ENCODE measurements at regions not wholly inside any gene's neighbourhood (a gene's known extent, or its start where the extent isn't known, plus 50 kb on each side); places are given as distances from the start of the nearest gene placed in this dataset.

DNA sequence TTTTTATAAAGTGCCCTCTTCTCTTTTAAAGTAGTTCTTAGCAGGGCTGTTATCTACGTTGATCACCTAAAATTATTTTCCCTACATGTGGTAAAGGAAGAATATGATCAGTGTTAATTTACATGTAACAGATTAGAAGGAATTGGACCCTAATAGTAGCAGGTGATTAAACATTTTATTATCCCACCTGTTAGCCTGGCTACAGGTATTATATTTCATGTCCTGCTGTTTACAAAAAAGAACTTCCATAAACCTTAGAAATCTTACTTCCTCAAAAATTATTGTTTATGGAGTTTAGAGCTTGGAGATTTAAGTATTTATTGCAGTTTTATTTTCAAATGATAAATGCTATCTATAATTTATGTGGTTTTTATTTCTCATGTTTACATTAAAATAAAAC, 1226.7 kb downstream of the UQCRFS1 start:
- H4K8ac ChIP-seq (replicated peaks; ENCODE audit: insufficient read length, low read depth, low read length), result no peak overlapping the region
- no peaks in the 10 kb centered on the region for H3K4me1 ChIP-seq (ENCODE audit: insufficient read depth, low read length)
- H3K79me2 ChIP-seq (ENCODE audit: insufficient read depth, low read length), result no peaks in the 10 kb centered on the region
- no peak overlapping the region for H2BK12ac ChIP-seq (ENCODE audit: insufficient read length, low read depth, low read length)
- no peak overlapping the region for H2BK20ac ChIP-seq (ENCODE audit: low read depth, low read length, poor library complexity, severe bottlenecking)
- H3K56ac ChIP-seq (ENCODE audit: insufficient read length, low read depth, low read length), result no peak overlapping the region
- H3K9ac ChIP-seq (ENCODE audit: extremely low read depth, insufficient read length, low read length), result no peak overlapping the region
- H3K9me3 ChIP-seq (ENCODE audit: control insufficient read depth, low read depth, low read length), result no peaks in the 10 kb centered on the region
- H3K23me2 ChIP-seq (ENCODE audit: insufficient read length, low read depth, low read length, poor library complexity, severe bottlenecking), result no peaks in the 10 kb centered on the region
- no peaks in the 10 kb centered on the region for H3K36me3 Mint-ChIP-seq (ENCODE audit: insufficient read depth in 1 of 3, low read depth in 3 of 3)
- H3K27ac ChIP-seq (ENCODE audit: insufficient read length, low read depth, low read length), result no peak overlapping the region
- H4K5ac ChIP-seq (ENCODE audit: insufficient read length, low read depth, low read length), result no peak overlapping the region
- no peak overlapping the region for H2BK120ac ChIP-seq (ENCODE audit: low read depth, low read length, poor library complexity, severe bottlenecking)
- H4K91ac ChIP-seq (ENCODE audit: insufficient read length, low read depth, low read length), result no peak overlapping the region
- no peaks in the 10 kb centered on the region for H3K79me1 ChIP-seq (ENCODE audit: insufficient read depth, low read depth, low read length, poor library complexity, severe bottlenecking)
- no peak overlapping the region for H3T11ph ChIP-seq (ENCODE audit: low read length)
- H3K23ac ChIP-seq (ENCODE audit: insufficient read length, low read depth, low read length), result no peak overlapping the region
- no peaks in the 10 kb centered on the region for H3K27me3 ChIP-seq (ENCODE audit: insufficient read depth, low read length)
- H3K4me1 Mint-ChIP-seq, result peaks cover 0 to 2% of the 10 kb centered on the region in 2 experiments; a peak in 1 of 4 replicates
- H3K9me3 Mint-ChIP-seq, result no peaks in the 10 kb centered on the region
- no peak overlapping the region for H3K4me2 ChIP-seq (ENCODE audit: insufficient read depth, insufficient read length, low read length)
- H4K20me1 ChIP-seq (ENCODE audit: control insufficient read depth, insufficient read depth, insufficient read length), result no peaks in the 10 kb centered on the region
- no peak overlapping the region for H3K27ac Mint-ChIP-seq
- TF ChIP-seq, protein P1, sequence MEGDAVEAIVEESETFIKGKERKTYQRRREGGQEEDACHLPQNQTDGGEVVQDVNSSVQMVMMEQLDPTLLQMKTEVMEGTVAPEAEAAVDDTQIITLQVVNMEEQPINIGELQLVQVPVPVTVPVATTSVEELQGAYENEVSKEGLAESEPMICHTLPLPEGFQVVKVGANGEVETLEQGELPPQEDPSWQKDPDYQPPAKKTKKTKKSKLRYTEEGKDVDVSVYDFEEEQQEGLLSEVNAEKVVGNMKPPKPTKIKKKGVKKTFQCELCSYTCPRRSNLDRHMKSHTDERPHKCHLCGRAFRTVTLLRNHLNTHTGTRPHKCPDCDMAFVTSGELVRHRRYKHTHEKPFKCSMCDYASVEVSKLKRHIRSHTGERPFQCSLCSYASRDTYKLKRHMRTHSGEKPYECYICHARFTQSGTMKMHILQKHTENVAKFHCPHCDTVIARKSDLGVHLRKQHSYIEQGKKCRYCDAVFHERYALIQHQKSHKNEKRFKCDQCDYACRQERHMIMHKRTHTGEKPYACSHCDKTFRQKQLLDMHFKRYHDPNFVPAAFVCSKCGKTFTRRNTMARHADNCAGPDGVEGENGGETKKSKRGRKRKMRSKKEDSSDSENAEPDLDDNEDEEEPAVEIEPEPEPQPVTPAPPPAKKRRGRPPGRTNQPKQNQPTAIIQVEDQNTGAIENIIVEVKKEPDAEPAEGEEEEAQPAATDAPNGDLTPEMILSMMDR (conservative IDR thresholded peaks at IDR 0.05), result no peak
- no peak overlapping the region for H2AFZ ChIP-seq (ENCODE audit: low read length)
- no peak overlapping the region for H3K18ac ChIP-seq (ENCODE audit: insufficient read length, low read depth, low read length)
- no peak overlapping the region for H3K4me3 Mint-ChIP-seq
- H3K4ac ChIP-seq (ENCODE audit: low read depth, low read length), result no peak overlapping the region
- no peak overlapping the region for H3K14ac ChIP-seq (ENCODE audit: insufficient read depth, low read length)
- H2BK15ac ChIP-seq (ENCODE audit: low read depth, low read length), result no peak overlapping the region
- no peak for DNase-seq
- no peak overlapping the region for H2AK5ac ChIP-seq (ENCODE audit: insufficient read length, low read length)
- H2BK5ac ChIP-seq (ENCODE audit: insufficient read length, low read length), result no peak overlapping the region
- H3K27me3 Mint-ChIP-seq (ENCODE audit: low read depth), result no peaks in the 10 kb centered on the region
- no CpG with 5 or more reads among the region's 1 CpG for WGBS (ENCODE audit: extremely low coverage, insufficient read length, low lambda C conversion rate)
